B cell (primary cell): ENCODE measurements at regions not wholly inside any gene's neighbourhood (a gene's known extent, or its start where the extent isn't known, plus 50 kb on each side); places are given as distances from the start of the nearest gene placed in this dataset.

Experiments
- CTCF ChIP-seq: fragments of 200-600 bp; IDR thresholded peaks from one replicate; pipeline ENCODE4 v1.8.0; 2022; ENCODE audit warnings: antibody characterized with exemption, mild to moderate bottlenecking
- EZH2 ChIP-seq: IDR thresholded peaks from 2 replicates; pipeline ENCODE4 v1.6.1; 2012; ENCODE audit warnings: borderline replicate concordance, low read depth, mild to moderate bottlenecking, moderate library complexity, low read length; ENCODE audit not compliant: insufficient read depth, poor library complexity, severe bottlenecking

- TF ChIP-seq CTCF (no peak), EZH2 (no peak)
Measured at GRCh38 chr21:15514073-15514946, 215.5 kb upstream of the USP25 start.
